VCaP (cell line): ENCODE measurements at regions not wholly inside any gene's neighbourhood (a gene's known extent, or its start where the extent isn't known, plus 50 kb on each side); places are given as distances from the start of the nearest gene placed in this dataset.

ENCODE experiments used
- H3K27ac ChIP-seq: fragments of 450-650 bp; 2 replicates; pipeline ENCODE4 v1.5.1; 2017
- TF ChIP-seq, protein P1 (sequence below): fragments of 450-650 bp; conservative IDR thresholded peaks from 2 replicates; pipeline ENCODE4 v1.5.1; 2017; ENCODE audit warnings: mild to moderate bottlenecking, moderate library complexity

- H3K27ac ChIP-seq: no peak overlapping the region
- TF ChIP-seq, protein P1, sequence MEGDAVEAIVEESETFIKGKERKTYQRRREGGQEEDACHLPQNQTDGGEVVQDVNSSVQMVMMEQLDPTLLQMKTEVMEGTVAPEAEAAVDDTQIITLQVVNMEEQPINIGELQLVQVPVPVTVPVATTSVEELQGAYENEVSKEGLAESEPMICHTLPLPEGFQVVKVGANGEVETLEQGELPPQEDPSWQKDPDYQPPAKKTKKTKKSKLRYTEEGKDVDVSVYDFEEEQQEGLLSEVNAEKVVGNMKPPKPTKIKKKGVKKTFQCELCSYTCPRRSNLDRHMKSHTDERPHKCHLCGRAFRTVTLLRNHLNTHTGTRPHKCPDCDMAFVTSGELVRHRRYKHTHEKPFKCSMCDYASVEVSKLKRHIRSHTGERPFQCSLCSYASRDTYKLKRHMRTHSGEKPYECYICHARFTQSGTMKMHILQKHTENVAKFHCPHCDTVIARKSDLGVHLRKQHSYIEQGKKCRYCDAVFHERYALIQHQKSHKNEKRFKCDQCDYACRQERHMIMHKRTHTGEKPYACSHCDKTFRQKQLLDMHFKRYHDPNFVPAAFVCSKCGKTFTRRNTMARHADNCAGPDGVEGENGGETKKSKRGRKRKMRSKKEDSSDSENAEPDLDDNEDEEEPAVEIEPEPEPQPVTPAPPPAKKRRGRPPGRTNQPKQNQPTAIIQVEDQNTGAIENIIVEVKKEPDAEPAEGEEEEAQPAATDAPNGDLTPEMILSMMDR: no peak
Observed at GRCh38 chr1:218123968-218124367, 161.1 kb upstream of the RRP15 start.

- H3K27ac ChIP-seq: no peak overlapping the region
- TF ChIP-seq, protein P1: no peak
Observed at GRCh38 chr1:218135371-218135770, 149.7 kb upstream of the RRP15 start.

DNA sequence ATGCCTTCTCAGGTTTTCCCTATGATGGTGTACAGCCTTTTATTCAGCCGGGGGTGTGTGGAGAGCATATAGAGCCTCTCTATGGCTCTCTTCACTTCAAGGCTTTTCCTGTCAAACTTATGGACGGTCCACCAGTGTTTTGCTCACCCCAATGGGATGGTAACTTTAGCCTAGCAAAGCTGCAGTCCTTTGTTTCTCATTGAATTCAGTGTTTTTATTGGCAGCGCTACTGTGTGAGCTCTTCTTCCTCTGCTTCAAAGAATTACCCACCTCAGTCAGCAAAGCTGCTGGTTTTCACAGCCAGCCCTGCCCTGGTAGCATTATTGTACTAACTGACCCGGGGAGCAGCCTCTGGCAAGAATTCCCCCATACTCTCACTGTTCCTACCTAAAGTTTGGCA, 145.3 kb upstream of the RRP15 start:
- no peak overlapping the region for H3K27ac ChIP-seq
- TF ChIP-seq, protein P1: no peak

DNA sequence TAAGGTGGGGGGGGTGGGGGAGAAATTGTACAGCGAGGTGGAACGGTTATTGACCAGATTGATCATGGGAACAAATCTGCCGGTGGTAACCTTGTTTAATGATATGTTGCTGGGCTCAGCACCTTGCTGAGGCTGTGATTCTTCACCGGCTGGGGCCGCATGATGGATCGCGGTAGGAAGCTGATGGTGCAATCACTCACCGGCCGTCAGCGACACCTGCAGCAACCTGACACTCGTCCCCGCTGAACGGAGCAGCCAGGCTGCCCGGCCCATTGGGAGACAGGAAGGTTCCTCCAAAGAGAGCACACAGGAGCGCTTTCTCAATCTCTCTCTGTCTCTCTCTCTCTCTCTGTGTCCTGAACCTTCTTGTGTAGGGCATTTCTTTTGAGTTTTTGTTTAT, 128.5 kb upstream of the RRP15 start:
- TF ChIP-seq, protein P1: no peak
- no peak overlapping the region for H3K27ac ChIP-seq

GRCh38 chr1:218163371-218163770, 121.7 kb upstream of the RRP15 start:
- TF ChIP-seq, protein P1: no peak
- no peak overlapping the region for H3K27ac ChIP-seq

- H3K27ac ChIP-seq: no peak overlapping the region
- TF ChIP-seq, protein P1: no peak
Observed at GRCh38 chr1:218164111-218164929, 120.8 kb upstream of the RRP15 start.

DNA sequence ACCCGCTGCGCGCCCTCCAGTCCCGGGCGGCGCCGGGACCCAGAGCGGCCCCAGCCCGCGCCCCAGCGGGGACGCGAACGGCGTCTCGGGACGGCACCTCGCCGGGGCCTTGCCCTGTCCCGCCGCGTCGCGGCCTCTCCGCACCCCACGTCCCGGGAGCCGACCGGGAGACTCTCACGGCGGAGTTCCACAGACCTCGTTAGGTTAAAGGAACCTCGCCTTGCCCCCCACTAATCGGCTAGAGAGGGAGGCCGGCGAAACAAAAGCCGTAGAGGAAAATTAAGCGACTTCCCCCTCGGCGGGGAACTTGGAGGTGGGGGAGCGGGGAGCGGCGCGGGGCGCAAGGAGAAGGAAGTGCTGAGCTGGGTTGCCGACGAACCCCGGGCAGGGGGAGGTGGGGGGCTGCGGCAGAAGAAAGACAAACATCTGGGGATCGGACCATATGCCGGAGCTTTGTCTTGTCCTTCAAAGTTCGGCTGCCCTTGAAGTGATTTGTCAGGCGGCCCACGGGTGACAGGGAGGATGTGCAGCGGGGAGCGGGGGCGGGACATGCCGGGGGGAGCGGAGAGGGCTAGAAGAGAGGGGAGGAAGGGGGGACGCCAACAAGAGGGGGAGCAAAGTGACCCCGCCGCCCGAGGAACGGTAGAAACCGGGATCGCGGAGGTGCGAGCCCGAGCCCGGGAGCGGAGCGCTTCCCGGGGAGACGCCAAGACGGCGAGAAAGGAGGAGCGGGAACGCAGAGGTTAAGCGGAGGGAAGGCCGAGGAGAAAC, 120.0 kb upstream of the RRP15 start:
- no peak overlapping the region for H3K27ac ChIP-seq

More for the DNA sequence above, 120.0 kb upstream of the RRP15 start:
- TF ChIP-seq, protein P1: no peak
